ENCODE measurements at regions not wholly inside any gene's neighbourhood (a gene's known extent, or its start where the extent isn't known, plus 50 kb on each side); places are given as distances from the start of the nearest gene placed in this dataset.

DNA sequence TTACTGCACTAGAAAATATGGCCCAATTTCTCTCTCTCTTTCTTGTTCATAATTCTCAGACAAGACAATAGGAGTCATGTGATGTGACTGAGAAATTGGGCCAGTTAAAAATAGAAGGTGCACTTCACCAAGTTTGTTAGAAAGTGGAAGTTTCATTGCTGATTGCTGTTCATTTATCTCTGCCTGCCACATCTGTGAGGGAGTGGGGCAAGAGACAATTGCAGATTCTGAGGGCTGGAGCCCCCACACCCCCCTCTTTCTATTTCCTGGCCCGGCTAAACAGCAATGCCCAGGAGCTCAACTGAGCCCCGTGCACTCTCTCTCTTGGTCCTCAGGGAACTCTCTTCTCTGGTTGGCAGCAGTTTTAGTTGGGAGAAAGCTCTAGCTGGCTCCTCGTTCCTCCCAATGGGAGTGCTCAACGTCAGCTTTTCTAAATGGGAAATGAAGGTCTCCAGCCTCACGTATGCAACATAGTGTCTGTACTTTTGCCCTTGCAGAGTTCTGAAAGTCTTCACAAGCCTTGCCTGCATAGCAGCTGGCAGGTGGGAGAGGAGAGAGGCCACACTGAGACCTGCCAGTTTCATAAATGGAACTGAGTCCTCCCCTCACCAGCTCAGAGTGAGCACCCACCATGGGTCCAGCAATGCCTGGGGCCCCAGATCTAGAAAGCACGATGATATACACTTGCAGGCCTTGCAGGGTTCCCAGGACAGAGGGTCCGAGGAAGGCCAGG, 115.7 kb downstream of the MYCN start:
- H4K5ac ChIP-seq (ENCODE audit: low read depth, low read length), result no peak overlapping the region
- H3K9ac ChIP-seq (ENCODE audit: low read depth, low read length), result no peak overlapping the region
- BruUV-seq (replicated peaks), result no TSS peak
- peaks cover 34% of the 10 kb centered on the region for H3K9me3 ChIP-seq (ENCODE audit: control insufficient read depth, insufficient read depth, low read length)
- H3K4me3 ChIP-seq (ENCODE audit: insufficient read depth, low read depth, low read length), result no peak overlapping the region
- no peak overlapping the region for H4K91ac ChIP-seq (ENCODE audit: insufficient read depth, low read depth, low read length)
- TF ChIP-seq, protein P1, sequence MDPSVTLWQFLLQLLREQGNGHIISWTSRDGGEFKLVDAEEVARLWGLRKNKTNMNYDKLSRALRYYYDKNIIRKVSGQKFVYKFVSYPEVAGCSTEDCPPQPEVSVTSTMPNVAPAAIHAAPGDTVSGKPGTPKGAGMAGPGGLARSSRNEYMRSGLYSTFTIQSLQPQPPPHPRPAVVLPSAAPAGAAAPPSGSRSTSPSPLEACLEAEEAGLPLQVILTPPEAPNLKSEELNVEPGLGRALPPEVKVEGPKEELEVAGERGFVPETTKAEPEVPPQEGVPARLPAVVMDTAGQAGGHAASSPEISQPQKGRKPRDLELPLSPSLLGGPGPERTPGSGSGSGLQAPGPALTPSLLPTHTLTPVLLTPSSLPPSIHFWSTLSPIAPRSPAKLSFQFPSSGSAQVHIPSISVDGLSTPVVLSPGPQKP (IDR thresholded peaks at IDR 0.05; ENCODE audit: borderline replicate concordance, low read depth, low read length), result no peak
- TF ChIP-seq CEBPB (IDR thresholded peaks at IDR 0.05; ENCODE audit: low read depth, low read length) (no peak), RFX5 (IDR thresholded peaks at IDR 0.05; ENCODE audit: low read depth, low read length) (no peak), NFE2L2 (IDR thresholded peaks at IDR 0.05; ENCODE audit: low read depth, low read length) (no peak), MAFK (IDR thresholded peaks at IDR 0.05; ENCODE audit: low read depth, low read length) (no peak), RAD21 (IDR thresholded peaks at IDR 0.05; ENCODE audit: low read length) (no peak), FOS (IDR thresholded peaks at IDR 0.05; ENCODE audit: low read depth, low read length) (no peak), CHD1 (IDR thresholded peaks at IDR 0.05; ENCODE audit: low read depth, low read length) (no peak), RCOR1 (IDR thresholded peaks at IDR 0.05; ENCODE audit: insufficient replicate concordance, low read length) (no peak), POLR2A (IDR thresholded peaks at IDR 0.05; ENCODE audit: low read depth, low read length) (no peak), MAZ (IDR thresholded peaks at IDR 0.05; ENCODE audit: borderline replicate concordance, low read depth, low read length) (no peak), SMC3 (IDR thresholded peaks at IDR 0.05; ENCODE audit: low read depth, low read length) (no peak)
- TF ChIP-seq, protein P2, sequence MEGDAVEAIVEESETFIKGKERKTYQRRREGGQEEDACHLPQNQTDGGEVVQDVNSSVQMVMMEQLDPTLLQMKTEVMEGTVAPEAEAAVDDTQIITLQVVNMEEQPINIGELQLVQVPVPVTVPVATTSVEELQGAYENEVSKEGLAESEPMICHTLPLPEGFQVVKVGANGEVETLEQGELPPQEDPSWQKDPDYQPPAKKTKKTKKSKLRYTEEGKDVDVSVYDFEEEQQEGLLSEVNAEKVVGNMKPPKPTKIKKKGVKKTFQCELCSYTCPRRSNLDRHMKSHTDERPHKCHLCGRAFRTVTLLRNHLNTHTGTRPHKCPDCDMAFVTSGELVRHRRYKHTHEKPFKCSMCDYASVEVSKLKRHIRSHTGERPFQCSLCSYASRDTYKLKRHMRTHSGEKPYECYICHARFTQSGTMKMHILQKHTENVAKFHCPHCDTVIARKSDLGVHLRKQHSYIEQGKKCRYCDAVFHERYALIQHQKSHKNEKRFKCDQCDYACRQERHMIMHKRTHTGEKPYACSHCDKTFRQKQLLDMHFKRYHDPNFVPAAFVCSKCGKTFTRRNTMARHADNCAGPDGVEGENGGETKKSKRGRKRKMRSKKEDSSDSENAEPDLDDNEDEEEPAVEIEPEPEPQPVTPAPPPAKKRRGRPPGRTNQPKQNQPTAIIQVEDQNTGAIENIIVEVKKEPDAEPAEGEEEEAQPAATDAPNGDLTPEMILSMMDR (conservative IDR thresholded peaks at IDR 0.05; ENCODE audit: low read depth, low read length), result no peak
- TF ChIP-seq, protein P3, sequence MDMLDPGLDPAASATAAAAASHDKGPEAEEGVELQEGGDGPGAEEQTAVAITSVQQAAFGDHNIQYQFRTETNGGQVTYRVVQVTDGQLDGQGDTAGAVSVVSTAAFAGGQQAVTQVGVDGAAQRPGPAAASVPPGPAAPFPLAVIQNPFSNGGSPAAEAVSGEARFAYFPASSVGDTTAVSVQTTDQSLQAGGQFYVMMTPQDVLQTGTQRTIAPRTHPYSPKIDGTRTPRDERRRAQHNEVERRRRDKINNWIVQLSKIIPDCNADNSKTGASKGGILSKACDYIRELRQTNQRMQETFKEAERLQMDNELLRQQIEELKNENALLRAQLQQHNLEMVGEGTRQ (IDR thresholded peaks at IDR 0.05; ENCODE audit: low read depth, low read length), result no peak
- H2AK9ac ChIP-seq (replicated peaks; ENCODE audit: low read depth, low read length, poor library complexity), result no peak overlapping the region
- ChIA-PET CTCF (no interaction called here), POLR2A (ENCODE audit: unreplicated experiment) (no interaction called here)
- H4K8ac ChIP-seq (ENCODE audit: low read depth in 2 of 2, low read length in 2 of 2), result no peak overlapping the region
- WGBS, 2 experiments (ENCODE audit: extremely low coverage in 2 of 2, insufficient read length in 1 of 2), result 7% methylated on average over 3 of the region's 7 CpGs; no CpG with 5 or more reads in 1 of the 2 experiments
- H3K27ac ChIP-seq (ENCODE audit: insufficient read depth, low read length), result no peak overlapping the region
- no peaks in the 10 kb centered on the region for H3K79me1 ChIP-seq (ENCODE audit: low read depth in 1 of 2, low read length in 2 of 2)
- no peak overlapping the region for H3K14ac ChIP-seq (replicated peaks; ENCODE audit: low read depth, low read length)
- H3K9me1 ChIP-seq (ENCODE audit: insufficient read depth, low read length), result no peaks in the 10 kb centered on the region
- in situ Hi-C loops (cut with MboI; ENCODE audit: low sequenced_read_pairs), result no loop called here
- no peak overlapping the region for H3K4ac ChIP-seq (ENCODE audit: low read depth, low read length)
- H2AK5ac ChIP-seq (ENCODE audit: low read depth, low read length), result no peak overlapping the region
- intact Hi-C loops (cut with micrococcal nuclease), result no loop called here
- H2BK20ac ChIP-seq (ENCODE audit: low read depth, low read length), result no peak overlapping the region
- no peak overlapping the region for H2BK120ac ChIP-seq (ENCODE audit: low read depth, low read length)
- no peak for DNase-seq
- H3K36me3 ChIP-seq (ENCODE audit: control insufficient read depth, insufficient read depth, low read length), result no peaks in the 10 kb centered on the region
- no peaks in the 10 kb centered on the region for H3K27me3 ChIP-seq (ENCODE audit: control insufficient read depth, insufficient read depth, low read length)
- ATAC-seq (ENCODE audit: low read depth), result no peak
- no peak overlapping the region for H3K23ac ChIP-seq (ENCODE audit: low read depth, low read length)
- dilution Hi-C loops (cut with HindIII; ENCODE audit: low sequenced_read_pairs, unreplicated experiment), result no loop called here
- H3K56ac ChIP-seq (ENCODE audit: extremely low read depth, insufficient read depth, low read length), result no peak overlapping the region
- H3K4me2 ChIP-seq (ENCODE audit: low read depth, low read length), result no peak overlapping the region
- no peak overlapping the region for H2AFZ ChIP-seq (replicated peaks; ENCODE audit: low read length, poor library complexity)
- no peaks in the 10 kb centered on the region for H4K20me1 ChIP-seq (ENCODE audit: insufficient read depth, low read length)
- no peak overlapping the region for H2BK5ac ChIP-seq (ENCODE audit: low read depth, low read length, poor library complexity, severe bottlenecking)
- no peak overlapping the region for H2BK15ac ChIP-seq (ENCODE audit: low read depth, low read length)
- H3K4me1 ChIP-seq (ENCODE audit: control insufficient read depth, insufficient read depth, low read length), result no peaks in the 10 kb centered on the region
- no peak overlapping the region for H3K18ac ChIP-seq (ENCODE audit: low read depth, low read length)

Measured in IMR-90 (cell line).